Stromal cell of bone marrow (primary cell): ENCODE measurements at regions not wholly inside any gene's neighbourhood (a gene's known extent, or its start where the extent isn't known, plus 50 kb on each side); places are given as distances from the start of the nearest gene placed in this dataset.
A peak's percentile ranks its signal among the peaks of the same experiment; 100 is the strongest.
"Not testable (repeated sequence)": the region's sequence is repeated elsewhere in the genome, so short reads cannot be mapped to it uniquely, and the experiment has no call there.

Experiments
- DNase-seq: peaks from one replicate; pipeline ENCODE4 v3.0.0-alpha.2; 2012; ENCODE audit warnings: low read depth

DNA sequence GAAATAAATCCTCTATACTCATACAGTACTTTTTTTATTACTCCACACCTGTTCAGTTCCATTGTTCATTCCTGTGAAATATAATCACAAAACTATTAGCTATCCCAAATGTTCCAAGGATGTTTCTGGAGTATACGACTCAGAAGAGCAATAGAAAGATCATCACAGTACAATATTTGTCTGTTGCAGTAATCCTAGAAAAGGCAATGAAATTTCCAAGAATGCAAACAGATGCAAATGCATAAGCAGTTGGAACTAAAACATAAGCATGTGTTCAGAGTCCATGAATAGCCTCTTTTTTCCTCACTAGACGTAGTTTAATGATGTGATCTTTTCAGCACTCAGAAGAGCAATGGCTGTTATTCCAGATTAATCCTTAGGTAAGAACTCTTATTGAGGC, 55.2 kb downstream of the RTL3 start:
- no peak for DNase-seq

DNA sequence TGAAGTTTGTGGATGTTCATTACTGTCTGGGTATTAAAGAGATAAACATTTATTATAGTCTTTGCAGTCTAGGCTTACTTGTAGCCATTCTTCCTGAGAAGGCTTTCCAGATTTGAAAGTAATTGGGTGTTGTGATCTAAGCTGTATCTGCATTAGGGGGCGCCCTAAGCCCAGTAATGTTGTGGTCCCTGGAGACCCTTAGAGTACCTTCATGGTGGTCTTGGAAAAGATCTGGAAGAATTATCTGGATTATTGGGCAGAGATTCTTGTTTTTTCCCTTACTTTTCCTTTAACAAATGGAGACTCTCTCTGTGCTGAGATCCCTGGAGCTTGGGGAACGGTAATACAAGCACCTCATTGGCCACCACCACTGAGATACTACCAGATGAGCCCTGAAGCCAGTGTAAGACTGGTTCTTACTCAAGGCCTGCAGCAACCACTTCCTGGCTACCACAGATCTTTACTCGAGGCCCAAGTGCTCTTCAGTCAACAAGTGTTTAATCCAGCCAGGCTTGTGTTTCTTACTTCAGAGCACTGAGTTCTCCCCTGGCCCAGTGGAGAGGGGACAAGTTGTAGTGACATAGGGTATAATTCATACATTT, 63.1 kb downstream of the RTL3 start:
- no peak for DNase-seq

DNA sequence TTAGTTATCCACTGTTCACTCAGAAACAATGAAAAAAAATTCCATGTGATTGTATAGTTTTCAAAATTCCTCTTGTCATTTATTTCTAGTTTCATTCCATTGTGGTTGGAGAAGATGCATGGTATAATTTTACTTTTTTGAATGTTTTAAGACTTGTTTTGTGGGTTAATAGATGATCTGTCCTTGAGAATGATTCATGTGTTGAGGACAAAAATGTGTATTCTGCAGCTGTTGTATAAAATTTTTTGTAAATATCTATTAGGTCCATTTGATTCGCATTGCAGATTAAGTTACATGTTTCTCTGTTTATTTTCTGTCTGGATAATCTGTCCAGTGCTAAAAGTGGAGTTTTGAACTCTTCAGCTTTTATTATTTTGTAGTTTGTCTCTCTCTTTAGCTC, 65.4 kb downstream of the RTL3 start:
- no peak for DNase-seq

DNA sequence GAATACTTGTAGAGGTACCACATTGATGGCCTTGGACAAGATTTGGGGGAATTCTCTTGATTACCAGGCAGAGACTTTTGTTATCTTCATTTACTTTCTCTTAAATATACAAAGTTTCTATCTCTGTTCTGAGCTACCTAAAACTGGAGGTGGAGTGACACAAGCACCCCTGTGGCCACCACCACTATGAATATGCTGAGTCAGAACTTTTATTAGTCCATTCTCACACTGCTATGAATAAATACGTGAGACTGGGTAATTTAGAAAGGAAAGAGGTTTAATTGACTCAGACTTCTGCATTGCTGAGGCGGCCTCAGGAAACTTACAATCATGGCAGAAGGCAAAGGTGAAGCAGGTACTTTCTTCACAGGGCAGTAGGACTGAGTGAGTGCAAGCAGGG, 67.1 kb downstream of the RTL3 start:
- DNase-seq, result no peak

DNA sequence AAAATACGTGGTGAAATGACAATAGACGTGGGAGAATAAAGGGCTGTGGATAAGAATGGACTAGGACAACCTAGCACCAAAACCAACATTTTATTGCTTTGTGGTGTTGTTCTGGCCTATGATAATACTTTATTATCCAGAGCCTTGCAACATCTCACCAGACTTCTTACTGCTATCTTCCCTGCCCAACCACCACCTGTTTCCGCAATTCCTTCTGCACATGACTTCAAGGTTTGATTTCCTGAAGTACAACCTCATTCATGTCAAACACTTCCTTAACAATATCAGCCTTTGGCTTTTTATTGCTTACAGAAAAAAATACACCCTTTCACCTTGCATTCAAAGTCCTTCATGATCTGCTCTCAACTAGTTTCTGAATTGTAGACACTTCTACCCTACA, 84.8 kb downstream of the RTL3 start:
- no peak for DNase-seq

DNA sequence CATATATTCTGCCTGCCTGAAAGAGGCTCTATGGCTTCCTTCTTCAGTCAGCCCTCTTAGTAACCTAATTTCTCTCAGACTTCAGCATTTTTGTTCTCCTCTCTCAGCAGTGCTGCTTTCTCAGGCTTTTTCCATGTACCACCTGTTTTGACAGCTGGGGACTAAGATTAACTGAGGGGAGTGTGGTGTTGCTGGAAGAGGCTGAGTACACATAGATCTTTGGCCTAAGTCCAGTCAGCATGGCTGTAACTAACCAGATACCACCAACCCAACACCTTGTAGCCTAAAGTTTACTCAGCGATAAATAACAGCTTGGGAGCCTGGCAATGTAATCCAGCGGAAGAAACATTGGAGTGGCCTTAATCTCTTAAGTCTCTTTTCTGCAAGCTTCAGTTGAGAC, 85.5 kb downstream of the RTL3 start:
- DNase-seq, result no peak

DNA sequence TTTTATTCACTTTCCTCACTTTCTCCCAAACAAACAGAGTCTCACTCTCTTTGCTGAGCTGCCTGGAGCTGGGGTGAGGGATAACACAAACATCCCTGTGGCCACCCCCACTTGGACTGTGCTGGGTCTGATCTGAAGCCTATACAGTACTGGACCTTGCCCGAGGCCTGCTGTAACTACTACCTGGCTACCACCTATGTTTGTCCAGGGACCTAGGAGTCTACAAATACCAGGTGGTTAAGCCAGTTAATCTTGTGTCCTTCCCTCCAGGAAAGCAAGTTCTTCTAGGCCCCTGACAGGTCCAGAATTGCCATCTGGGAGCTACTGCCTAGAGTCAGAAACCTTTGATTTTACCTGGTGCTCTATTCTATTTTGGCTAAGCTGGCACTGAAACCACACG, 87.3 kb downstream of the RTL3 start:
- no peak for DNase-seq

DNA sequence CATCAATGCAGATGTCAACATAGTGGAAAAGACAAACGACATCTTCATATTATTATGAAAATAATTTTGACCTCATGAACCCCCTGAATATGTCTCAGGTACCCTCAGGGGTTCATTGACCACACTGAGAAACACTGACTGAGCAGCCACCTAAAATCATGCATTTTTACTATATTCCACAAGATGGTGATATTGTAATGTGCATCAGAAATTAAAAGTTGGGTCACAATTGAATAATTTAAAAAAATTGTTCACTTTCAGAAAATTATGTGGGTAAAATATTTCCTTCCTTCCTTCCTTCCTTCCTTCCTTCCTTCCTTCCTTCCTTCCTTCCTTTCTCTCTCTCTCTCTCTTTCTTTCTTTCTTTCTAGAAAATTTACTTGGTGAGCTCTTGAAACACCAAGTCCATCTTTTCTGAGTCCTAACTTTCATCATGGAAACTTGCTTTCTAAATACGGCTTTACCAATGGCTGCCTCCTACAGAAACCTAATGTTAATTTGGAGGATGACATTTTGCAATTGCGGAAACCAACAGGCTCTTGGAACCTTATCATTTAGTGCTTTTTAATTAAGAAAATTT, 103.6 kb downstream of the RTL3 start:
- no peak for DNase-seq

DNA sequence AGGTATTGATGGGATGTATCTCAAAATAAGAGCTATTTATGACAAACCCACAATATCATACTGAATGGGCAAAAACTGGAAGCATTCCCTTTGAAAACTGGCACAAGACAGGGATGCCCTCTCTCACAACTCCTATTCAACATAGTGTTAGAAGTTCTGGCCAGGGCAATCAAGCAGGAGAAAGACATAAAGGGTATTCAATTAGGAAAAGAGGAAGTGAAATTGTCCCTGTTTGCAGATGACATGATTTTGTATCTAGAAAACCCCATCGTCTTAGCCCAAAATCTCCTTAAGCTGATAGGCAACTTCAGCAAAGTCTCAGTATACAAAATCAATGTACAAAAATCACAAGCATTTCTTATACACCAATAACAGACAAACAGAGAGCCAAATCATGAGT, 106.5 kb downstream of the RTL3 start:
- not testable (repeated sequence) for DNase-seq

DNA sequence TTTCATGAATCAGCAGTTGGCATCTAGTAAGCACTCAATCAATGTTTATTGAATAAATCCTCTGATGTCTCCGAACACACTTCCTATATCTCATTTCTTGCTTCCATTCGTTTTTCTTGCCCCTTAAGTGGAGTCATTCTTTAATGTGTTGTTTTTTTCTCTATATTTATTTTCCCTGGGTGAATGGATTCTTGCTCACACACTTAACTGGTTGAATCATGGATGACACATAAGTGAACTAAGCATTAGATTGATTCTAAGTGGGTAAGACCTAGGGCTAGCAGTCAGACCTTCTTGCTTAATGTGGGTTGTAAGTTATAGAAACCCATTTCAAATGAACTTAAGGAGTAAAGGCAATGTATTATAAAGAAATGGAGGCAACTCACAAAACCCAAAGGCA, 111.1 kb downstream of the RTL3 start:
- DNase-seq, result peak; percentile 49

DNA sequence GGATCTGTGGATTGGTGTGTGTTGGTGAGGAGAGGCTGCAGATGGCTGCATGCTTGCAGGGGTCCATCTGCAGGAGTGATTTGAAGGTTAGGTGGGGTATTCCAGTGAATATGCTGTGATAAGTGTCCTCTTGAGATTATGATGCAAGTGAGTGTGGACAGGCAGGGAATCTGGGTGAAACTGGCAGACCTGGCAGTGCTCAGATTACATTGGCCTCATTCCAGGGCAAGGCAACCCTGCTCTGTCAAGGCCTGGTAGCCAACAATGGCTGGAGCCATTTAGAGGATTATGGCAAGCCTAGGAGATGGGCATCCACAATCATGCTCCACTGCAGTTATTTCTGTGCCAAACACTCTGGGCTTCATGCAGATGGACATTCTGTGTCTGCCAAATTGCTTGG, 113.9 kb downstream of the RTL3 start:
- DNase-seq, result no peak

DNA sequence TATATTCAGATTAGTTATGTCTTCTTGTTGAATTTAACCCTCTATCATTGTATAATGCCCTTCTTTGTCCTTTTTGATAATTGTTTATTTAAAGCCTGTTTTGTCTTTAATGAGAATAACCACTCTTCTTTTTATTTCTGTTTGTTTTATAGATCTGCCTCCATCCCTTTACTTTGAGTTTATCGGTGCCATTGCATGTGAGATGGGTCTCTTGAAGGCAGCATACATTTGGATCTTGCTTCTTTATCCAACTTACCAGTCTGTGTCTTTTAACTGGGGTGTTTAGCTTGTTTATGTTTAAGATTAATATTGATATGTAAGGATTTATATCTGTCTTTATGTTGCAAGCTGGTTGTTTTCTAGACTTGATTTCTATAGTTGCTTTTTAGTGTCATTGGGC, 115.8 kb downstream of the RTL3 start:
- DNase-seq, result no peak

DNA sequence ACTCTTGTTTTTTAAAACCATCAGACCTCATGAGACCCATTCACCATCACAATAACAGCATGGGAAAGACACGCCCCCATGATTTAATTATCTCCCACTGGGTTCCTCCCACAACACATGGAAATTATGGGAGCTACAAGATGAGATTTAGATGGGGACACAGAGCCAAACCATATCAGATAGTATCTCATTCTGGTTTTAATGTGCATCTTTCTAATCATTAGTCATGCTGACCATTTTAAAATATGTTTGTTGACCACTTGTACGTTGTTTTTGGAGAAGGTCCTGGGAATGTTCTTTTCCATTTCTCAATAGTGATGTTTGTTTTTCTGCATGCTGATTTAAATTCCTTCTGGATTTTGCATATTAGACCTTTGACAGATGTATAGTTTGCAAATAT, 119.0 kb downstream of the RTL3 start:
- DNase-seq, result no peak

DNA sequence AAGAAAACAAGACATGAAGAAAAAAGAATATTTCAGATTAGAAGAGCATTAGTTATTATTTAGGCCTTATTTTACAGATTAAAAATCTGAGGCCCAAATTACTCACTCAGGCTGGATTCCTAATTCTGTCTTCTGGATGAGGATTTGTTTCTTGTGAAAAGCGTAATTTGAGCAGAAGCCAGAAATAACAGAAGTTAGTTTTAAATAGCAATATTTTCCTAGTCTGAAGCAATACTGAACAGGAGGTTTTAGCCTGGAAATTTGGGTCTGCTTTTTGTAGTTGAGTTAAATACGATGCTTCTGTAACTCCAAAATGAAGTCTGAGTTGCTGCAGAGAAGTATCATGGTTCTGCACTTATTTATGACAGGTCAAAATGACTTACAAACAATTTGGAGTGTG, 124.9 kb downstream of the RTL3 start:
- no peak for DNase-seq

DNA sequence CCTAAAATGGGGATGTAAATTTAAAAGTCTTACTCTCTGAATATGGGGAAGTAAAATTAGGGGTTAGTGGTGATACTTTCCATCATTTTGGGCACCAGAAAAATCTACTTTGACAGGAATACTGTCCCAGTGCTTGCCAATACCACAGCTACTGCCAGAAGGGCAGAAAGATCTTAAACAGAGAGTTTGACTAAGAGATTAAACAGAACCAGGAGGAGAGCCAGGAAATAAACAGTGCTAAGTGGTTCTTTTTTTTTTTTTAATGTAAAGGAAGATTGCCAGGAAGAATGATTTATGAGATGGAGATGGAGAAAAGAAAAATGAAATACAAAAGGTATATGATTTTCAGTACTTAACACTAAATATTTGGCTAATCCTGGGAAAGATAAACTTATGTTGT, 126.8 kb downstream of the RTL3 start:
- DNase-seq, result no peak

DNA sequence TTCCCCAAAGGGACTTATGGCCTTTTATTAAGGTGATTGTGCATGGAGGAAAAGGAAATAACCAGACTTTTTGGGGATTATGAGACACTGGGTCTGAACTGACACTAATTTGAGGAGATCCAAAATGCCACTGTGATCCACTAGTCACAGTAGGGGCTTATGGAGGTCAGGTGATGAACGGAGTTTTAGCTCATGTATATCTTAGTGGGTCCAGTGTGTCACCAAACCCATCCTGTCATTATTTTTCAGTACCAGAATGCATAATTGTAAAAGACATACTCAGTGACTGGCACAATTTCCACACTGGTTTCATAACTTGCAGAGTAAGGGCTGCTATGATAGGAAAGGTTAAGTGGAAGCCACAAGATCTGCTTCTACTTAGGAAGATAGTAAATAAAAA, 131.3 kb downstream of the RTL3 start:
- no peak for DNase-seq

DNA sequence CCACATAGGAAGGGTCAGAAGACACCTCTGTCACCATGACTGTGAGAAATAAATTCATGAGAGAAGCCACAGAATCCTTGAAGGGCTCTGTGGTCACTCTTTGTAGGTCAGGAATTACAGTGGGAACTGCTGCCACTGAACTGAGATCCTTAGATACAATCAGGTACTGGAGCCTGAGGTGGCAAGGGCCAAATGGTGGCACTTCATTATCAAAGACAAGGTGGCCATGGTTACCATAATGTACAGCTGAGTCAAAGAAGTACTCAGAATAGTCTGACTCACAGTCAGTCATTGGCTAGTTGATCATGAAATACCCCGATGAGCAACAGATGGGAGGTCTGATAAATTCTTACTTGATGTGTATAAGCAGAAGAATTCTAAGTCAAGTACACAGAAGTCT, 131.9 kb downstream of the RTL3 start:
- DNase-seq, result peak; percentile 44

DNA sequence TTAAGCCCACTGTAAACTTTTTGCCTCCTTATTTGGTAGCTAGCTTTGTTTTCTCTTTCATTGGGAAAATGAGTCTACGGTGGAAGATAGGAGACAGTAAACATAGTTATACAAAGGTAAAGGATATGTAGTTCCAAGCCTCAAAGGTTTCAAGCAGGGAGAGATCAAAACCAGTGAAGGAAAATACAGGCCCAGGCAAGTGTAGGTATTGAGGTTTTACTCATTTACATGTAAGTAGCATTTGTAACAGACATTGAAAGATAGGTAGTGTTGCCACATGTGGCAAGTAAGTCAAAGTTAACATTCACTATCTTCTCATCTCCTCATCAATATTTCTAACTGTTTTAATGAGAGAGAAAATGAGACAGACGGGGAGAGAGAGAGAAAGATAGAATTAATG, 136.5 kb downstream of the RTL3 start:
- no peak for DNase-seq

DNA sequence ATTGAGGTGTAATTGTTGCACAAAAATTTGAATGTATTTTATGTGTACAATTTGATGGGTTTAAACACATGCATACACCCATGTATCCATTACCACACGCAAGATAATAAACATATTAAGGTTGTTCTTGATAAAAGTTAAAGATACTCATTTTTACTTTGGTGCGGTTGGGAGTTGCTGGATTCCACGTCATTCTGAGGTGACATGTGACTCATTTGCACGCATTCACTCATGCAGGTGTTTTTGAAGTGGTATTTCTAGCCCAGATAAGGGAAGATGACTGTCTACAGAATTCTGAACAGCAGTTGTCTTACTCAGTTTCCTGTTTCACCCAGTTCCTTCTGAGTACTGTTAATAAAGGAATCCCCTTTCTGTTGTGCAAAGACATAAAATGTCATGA, 142.0 kb downstream of the RTL3 start:
- DNase-seq, result no peak

DNA sequence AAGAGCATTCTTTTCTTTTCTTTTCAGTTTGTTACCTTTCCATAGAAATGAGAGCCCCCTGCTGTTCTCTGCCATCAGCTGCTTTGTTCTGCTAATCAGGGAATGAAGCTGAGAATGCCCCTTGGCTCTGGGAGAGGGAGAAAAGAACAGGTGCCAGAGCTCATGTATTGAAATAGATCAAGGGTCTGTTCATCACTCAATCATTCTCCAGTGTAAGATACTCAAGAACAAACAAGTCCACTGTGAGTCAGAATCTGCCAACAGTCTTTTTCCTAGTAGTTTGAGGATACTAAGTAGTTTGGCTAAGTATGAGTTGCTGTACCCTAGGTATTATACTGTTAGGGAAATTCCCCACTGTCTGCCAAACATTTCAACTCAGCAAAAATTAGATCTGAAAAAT, 144.3 kb downstream of the RTL3 start:
- DNase-seq, result peak; percentile 6

DNA sequence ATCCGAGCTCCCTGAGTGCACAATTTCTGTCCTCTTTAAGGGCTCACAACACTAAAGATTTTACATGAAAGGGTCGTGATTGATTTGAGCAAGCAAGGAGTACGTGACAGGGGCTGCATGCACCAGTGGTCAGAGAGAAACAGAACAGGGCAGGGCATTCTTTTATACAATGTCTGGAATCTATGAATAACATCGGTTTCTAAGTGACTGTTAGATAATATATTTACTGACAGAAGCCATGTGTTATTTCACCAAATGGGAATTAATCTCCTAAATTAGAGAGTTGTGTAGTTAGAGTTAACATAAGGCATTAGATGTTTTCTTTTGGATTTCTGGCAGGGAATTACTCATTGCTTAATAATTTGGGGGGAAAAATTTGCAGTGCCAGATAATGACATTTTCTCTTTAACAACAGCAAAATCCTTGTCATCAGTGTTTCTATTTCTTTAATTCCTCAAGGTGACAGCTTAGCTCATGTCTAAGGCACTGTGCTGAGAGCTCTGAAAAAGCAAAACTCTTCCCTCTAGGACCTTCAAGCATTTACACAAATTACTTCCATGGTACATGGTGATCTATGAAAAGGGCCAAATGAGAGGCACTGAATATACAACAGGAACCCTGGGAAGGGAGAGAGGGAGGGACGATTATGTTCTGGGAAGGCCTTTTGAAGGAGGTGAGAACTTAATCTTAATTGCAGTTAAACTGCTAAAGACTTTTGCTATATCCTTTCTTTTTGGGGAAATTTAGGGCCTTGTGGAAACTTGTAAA, 145.0 kb downstream of the RTL3 start:
- no peak for DNase-seq

DNA sequence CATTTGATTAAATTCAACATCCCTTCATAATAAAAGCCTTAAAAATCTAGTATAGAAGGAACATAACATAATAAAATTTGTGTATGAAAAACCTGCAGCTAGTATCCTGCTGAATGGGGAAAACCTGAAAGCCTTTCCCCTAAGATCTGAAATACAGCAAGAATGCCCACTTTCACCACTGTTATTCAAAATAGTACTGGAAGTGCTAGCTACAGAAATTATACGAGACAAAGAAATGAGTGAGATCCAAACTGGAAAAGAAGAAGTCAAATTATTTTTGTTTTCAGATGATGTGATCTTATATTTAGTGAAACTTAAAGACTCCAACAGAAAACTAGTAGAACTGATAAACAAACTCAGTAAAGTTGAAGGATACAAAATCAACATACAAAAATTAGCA, 152.9 kb downstream of the RTL3 start:
- DNase-seq, result no peak

DNA sequence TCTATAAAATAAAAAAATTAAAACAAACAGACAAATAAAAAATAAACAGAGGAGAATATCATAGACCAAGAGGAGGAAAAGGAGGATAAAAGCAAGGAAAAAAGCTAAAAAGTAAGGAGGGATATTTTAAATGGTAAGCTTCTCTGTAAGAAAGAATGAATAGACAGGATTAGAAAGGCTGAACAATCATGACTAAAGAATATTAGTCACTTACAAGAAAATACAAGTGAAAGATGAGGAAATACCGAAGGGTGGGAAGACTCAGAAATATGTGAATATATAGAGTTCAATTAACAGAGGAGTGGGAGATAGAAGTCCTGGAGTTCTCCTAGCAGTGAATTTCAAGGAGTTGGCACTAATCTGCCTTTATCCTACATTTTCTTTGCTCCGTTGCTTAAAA, 162.6 kb downstream of the RTL3 start:
- no peak for DNase-seq

DNA sequence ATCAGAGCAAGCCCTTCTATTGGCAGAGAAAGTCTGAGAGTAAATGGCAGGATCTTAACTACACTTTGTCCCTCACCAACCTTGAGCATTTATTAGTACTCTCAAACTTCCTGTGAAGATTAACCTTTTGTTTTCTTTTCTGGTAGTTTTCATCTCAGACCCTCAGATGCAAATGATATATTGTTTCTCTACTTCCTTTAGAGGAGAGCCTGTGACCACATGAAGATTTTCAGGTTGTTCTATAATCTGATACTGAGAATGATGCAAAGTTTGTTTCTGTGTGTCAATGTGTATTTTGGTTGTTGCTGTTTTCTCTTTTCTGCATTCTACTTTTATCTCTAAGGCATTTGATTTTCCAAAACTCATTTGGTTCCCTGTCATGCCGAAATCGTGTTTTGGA, 165.8 kb upstream of the CYSLTR1 start:
- DNase-seq, result no peak
